ENCODE measurements at regions not wholly inside any gene's neighbourhood (a gene's known extent, or its start where the extent isn't known, plus 50 kb on each side); places are given as distances from the start of the nearest gene placed in this dataset.

DNA sequence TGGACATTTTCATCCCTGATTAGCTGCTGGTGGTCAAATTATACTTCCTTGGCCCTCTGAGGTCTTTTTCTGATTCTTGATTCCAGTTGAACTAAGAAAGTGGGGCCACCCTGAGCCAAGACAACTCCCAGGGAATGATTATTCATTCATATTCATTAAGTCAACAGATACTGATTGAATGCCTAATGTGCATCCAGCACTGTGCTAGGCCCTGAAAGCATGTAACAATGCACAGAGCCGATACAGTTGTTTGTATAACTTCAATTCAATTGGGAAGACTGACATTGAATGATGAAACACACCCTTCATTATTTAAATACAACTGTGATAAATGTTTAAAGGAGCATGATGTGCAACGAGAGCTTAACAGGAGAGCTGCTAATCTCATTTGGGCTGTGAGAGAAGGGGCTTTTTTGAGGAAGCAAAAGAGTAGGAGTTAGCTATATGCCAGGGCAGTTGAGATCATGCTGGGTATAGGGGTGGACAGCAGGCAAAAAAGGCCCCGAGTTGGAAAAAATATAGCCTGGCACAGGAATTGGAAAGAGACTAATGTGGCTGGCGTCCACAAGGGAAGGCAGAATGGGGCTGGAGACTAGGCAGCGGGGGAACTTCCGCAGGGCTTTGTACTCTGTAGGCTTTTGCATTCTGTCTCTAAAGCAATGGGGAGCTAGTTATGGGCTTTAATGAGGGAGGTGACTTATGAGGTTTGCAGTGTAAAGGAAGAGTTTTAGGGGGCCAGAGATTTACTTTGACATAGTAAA, 57.2 kb upstream of the ACVR1 start:
- DNase-seq: no peak

DNA sequence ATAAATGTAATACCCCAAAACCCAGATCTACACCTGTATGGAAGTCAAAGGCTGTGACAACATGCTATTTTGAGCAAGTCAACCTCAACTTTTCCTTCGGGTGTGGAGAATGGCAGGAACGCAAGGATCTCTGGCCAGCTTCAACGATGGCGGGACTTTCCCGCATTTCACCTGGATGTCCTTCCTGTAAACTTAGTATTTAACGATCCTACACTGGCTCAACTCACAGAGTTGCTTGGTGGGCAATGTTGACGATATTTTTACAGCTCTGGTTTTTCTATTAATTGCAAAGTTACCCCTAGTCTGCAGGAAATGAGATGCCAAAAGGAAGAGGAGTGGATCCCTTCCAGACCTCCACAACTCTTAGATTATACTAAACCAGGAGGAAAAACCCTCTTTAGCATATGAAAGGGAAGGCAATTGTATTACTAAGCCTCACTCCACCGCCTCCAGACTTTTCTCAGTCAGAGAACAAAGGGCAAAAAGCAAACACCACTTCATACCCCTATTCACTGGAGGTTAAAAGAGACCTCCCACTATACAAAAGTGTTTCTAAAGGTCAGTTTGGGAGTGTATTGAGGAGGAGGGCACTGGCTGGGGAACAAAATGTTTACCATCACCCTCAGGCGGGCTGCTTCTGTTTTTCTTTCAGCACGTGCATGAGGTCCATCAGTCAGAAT, 56.5 kb upstream of the ACVR1 start:
- DNase-seq: no peak

DNA sequence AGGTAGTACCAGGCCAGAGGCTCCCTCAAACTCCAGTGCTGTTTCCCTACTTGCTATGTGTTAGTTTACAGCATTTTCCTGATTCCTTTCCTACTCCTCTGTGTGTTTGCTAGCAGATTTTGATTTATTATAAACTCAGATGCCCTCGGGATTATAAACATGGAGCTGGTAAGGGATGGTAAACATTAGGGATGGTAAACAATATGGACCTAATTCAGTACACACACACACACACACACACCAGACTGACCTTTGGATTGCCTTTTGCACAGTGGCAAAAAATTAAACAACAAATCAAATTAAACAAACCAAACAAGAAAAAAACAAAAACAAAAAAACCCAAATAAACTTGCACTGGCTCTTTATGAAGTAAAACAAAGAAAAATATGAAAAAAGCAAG, 55.4 kb upstream of the ACVR1 start:
- DNase-seq: no peak

DNA sequence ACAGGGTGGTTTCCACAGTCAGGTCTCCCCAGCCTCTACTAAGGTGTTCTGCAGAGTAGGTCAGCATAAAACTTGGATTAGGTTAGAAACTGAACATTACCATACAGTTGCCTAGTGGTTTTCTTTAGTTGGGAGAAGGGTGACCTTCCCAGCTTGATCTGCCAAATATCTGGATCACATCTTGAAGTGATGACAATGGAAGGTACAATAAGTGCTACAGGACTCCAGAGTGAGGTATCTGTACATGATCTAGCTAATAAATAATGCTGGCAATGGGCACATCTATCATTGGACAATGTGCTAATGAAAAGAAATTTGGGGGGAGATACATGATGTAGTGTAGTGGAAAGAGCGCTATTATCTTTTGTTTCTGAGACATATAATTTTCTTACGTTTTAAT, 54.6 kb upstream of the ACVR1 start:
- no peak for DNase-seq

DNA sequence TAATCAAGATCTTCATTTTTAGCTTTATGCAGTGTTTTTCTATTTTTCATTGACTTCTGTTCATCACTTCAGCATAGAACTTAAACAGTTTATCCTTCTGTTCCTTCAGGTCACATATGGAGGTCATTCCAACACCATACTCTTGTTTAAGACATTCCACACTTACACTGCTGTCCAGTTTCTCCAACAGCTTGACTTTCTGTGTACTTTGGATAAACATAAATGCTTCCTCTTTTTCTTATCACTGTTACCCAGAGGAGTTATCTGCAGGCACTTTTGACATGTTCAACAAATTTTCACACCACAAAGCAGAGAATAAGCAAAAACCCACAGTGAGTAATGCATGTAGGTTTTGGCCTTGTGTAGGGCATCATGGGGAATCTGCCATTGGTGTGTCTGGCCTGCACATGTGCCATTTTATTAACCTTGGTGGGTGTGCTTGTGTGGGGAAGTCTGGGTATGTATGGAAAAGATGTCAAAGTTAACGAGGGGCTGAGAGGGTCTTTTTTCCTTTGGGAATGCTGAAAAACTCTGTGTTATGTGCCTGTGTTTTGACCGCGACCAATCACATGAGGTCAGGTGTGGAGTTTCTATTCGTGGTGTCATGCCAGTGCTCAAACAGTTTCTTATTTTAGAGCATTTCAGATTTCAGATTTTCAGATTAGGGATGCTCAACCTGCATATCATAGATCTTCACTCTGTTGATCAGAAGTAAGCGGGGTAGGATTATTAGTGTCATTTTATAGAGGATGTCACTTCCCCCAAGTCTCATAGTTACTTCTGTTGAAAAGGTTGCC, 53.9 kb upstream of the ACVR1 start:
- no peak for DNase-seq

DNA sequence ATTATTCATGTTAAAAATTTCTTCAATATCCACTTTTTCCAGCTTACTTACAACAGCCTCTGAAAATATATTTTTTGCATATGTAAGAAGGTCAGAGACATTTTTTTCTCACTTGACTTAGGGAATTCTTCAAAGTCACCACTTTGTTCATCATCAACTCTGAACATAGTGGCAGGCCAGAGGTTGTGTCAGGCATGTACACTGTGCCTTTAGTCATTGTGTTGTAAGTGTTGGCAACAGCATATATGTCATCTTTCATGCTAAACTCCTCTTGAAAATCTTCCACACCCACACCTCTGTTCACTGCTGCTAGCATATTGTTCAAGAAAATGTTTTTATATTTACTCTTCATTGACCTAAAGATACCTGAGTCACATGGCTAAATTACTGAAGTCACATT, 52.2 kb upstream of the ACVR1 start:
- no peak for DNase-seq

DNA sequence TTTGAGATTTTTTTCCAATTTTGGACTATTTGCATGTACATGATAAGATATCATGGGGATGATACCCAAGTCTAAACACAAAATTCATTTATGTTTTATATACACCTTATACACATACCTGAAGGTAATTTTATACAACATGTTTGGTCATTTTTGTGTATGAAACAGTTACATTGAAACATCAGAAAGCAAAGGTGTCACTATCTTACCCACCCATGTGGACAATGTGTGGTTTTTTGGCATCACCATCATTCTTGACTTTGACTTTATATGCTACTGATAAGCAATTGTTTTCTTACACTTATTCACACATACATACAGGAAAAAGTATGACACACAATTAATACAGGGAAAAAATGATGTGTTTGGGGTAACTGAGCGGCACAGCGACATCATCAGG, 51.0 kb upstream of the ACVR1 start:
- DNase-seq: no peak

Measured in effector CD4-positive, alpha-beta T cell (primary cell).